ENCODE measurements at regions not wholly inside any gene's neighbourhood (a gene's known extent, or its start where the extent isn't known, plus 50 kb on each side); places are given as distances from the start of the nearest gene placed in this dataset.

DNA sequence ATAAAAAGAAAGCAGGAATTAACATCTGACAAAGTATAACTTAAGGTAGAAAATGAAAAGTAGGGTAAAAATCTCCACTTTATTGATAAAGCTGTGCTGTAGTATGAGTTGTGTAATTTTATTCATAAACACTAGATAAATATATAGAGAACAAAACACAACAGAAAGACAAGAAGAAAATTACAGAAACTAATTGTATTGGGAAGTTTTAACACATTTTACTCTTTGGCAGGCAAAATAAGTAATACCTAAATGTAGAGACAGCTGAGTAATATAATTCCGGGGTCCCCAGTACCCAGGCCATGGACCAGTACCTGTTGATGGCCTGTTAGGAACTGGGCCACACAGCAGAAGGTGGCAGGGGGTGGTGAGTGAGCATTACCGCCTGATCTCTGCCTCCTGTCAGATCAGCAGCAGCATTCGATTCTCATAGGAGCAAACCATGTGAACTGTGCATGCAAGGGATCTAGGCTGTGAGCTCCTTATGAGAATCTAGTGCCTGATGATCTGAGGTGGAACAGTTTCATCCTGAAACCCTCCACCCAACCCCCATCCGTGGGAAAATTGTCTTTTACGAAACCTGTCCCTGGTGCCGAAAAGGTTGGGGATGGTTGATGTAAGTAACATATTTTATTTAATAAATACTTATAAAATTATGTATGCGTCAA is 84.4 kb upstream of the ETV6 start:
- TF ChIP-seq, protein P1, sequence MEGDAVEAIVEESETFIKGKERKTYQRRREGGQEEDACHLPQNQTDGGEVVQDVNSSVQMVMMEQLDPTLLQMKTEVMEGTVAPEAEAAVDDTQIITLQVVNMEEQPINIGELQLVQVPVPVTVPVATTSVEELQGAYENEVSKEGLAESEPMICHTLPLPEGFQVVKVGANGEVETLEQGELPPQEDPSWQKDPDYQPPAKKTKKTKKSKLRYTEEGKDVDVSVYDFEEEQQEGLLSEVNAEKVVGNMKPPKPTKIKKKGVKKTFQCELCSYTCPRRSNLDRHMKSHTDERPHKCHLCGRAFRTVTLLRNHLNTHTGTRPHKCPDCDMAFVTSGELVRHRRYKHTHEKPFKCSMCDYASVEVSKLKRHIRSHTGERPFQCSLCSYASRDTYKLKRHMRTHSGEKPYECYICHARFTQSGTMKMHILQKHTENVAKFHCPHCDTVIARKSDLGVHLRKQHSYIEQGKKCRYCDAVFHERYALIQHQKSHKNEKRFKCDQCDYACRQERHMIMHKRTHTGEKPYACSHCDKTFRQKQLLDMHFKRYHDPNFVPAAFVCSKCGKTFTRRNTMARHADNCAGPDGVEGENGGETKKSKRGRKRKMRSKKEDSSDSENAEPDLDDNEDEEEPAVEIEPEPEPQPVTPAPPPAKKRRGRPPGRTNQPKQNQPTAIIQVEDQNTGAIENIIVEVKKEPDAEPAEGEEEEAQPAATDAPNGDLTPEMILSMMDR (IDR thresholded peaks at IDR 0.05) = no peak
- H3K4me1 ChIP-seq (ENCODE audit: low read depth) = no peaks in the 10 kb centered on the region
- intact Hi-C loops (cut with DNase I, micrococcal nuclease) = no loop called here

GRCh38 chr12:11565752-11566151 is 83.7 kb upstream of the ETV6 start:
- DNase-seq = no peak
- intact Hi-C loops (cut with DNase I, micrococcal nuclease) = no loop called here
- no peak overlapping the region for H3K4me3 ChIP-seq
- no peaks in the 10 kb centered on the region for H3K9me3 ChIP-seq
- no peaks in the 10 kb centered on the region for H3K36me3 ChIP-seq (ENCODE audit: low read depth)
- TF ChIP-seq, protein P1 (IDR thresholded peaks at IDR 0.05) = no peak
- H3K4me1 ChIP-seq (ENCODE audit: low read depth) = no peaks in the 10 kb centered on the region
- no peak for ATAC-seq

More for the DNA sequence above, 84.4 kb upstream of the ETV6 start:
- ATAC-seq = no peak
- Histone ChIP-seq H3K4me3 (no peak overlapping the region), H3K9me3 (no peaks in the 10 kb centered on the region), H3K36me3 (ENCODE audit: low read depth) (no peaks in the 10 kb centered on the region)
- DNase-seq = no peak

- TF ChIP-seq, protein P1 (IDR thresholded peaks at IDR 0.05) = no peak
- Histone ChIP-seq H3K4me1 (ENCODE audit: low read depth) (no peaks in the 10 kb centered on the region), H3K36me3 (ENCODE audit: low read depth) (no peaks in the 10 kb centered on the region), H3K9me3 (no peaks in the 10 kb centered on the region), H3K4me3 (no peak overlapping the region)
- DNase-seq = no peak
- intact Hi-C loops (cut with DNase I, micrococcal nuclease) = no loop called here
- no peak for ATAC-seq
Observed at GRCh38 chr12:11568155-11568761, 81.2 kb upstream of the ETV6 start.

GRCh38 chr12:11568762-11569478 is 80.6 kb upstream of the ETV6 start:
- ATAC-seq = no peak
- Histone ChIP-seq H3K36me3 (ENCODE audit: low read depth) (no peaks in the 10 kb centered on the region), H3K4me1 (ENCODE audit: low read depth) (no peaks in the 10 kb centered on the region), H3K9me3 (no peaks in the 10 kb centered on the region), H3K4me3 (no peak overlapping the region)
- TF ChIP-seq, protein P1 (IDR thresholded peaks at IDR 0.05) = no peak
- intact Hi-C loops (cut with DNase I, micrococcal nuclease) = no loop called here
- DNase-seq = no peak

DNA sequence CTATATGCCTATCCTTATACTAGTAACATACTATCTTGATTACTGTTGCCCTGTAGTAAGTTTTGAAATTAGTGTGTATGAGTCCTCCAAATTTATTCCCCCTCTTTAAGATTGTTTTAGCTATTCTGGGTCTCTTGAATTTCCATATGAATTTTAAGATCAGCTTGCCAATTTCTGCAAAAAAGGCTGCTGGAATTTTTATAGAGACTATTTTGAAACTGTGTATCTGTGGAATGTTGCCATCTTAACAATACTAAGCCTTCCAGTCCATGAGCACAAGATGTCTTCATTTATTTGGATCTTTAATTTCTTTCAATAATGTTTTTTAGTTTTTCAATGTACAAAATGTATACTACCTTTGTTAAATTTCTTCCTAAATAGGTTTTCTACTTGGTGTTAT is 79.8 kb upstream of the ETV6 start:
- intact Hi-C loops (cut with DNase I, micrococcal nuclease) = no loop called here
- Histone ChIP-seq H3K4me1 (ENCODE audit: low read depth) (no peaks in the 10 kb centered on the region), H3K4me3 (no peak overlapping the region), H3K36me3 (ENCODE audit: low read depth) (no peaks in the 10 kb centered on the region), H3K9me3 (no peaks in the 10 kb centered on the region)
- ATAC-seq (no peak), DNase-seq (no peak)
- TF ChIP-seq, protein P1 (IDR thresholded peaks at IDR 0.05) = no peak

Measured in mucosa of descending colon (tissue), 3 donors.